K562 (cell line): ENCODE measurements at regions not wholly inside any gene's neighbourhood (a gene's known extent, or its start where the extent isn't known, plus 50 kb on each side); places are given as distances from the start of the nearest gene placed in this dataset.

ENCODE experiments used
- ATF2 ChIP-seq: sonication (generic); formaldehyde crosslinking; IDR thresholded peaks from 2 replicates; pipeline ENCODE4 v1.8.1; 2022; ENCODE audit warnings: missing genetic modification reagents
- FOXA3 ChIP-seq, 2 experiments: fragments of 450-650 bp in 1 of 2; sonication (generic) in 1 of 2; formaldehyde crosslinking; IDR thresholded peaks in 1 of 2; conservative IDR thresholded peaks in 1 of 2; 2 replicates each; pipeline versions ENCODE4 v1.4.0 to v1.8.0; 2020 to 2022; ENCODE audit warnings: mild to moderate bottlenecking in 2 of 2, missing genetic modification reagents in 1 of 2
- RERE ChIP-seq: sonication (generic); formaldehyde crosslinking; IDR thresholded peaks from 2 replicates; pipeline ENCODE4 v1.8.0; 2023; ENCODE audit warnings: missing genetic modification reagents, mild to moderate bottlenecking, borderline replicate concordance
- TF ChIP-seq, protein P1 (sequence below): fragments of 450-650 bp; formaldehyde crosslinking; IDR thresholded peaks from 2 replicates; pipeline ENCODE4 v1.4.0; 2020; ENCODE audit warnings: mild to moderate bottlenecking, moderate library complexity
- TF ChIP-seq, protein P2 (sequence below): fragments of 450-650 bp; IDR thresholded peaks from one replicate; pipeline ENCODE4 v1.6.1; 2018; ENCODE audit warnings: mild to moderate bottlenecking, moderate library complexity; ENCODE audit not compliant: partially characterized antibody

- TF ChIP-seq, protein P1, sequence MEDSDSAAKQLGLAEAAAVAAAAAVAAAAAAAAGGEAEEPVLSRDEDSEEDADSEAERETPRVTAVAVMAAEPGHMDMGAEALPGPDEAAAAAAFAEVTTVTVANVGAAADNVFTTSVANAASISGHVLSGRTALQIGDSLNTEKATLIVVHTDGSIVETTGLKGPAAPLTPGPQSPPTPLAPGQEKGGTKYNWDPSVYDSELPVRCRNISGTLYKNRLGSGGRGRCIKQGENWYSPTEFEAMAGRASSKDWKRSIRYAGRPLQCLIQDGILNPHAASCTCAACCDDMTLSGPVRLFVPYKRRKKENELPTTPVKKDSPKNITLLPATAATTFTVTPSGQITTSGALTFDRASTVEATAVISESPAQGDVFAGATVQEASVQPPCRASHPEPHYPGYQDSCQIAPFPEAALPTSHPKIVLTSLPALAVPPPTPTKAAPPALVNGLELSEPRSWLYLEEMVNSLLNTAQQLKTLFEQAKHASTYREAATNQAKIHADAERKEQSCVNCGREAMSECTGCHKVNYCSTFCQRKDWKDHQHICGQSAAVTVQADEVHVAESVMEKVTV (CRISPR knock-in tag) = no peak
- TF ChIP-seq FOXA3 (CRISPR knock-in tag; conservative IDR thresholded peaks at IDR 0.05 in 1 of 2, IDR thresholded peaks at IDR 0.05 in 1 of 2) (no peak), ATF2 (CRISPR knock-in tag) (no peak), RERE (no peak)
- TF ChIP-seq, protein P2, sequence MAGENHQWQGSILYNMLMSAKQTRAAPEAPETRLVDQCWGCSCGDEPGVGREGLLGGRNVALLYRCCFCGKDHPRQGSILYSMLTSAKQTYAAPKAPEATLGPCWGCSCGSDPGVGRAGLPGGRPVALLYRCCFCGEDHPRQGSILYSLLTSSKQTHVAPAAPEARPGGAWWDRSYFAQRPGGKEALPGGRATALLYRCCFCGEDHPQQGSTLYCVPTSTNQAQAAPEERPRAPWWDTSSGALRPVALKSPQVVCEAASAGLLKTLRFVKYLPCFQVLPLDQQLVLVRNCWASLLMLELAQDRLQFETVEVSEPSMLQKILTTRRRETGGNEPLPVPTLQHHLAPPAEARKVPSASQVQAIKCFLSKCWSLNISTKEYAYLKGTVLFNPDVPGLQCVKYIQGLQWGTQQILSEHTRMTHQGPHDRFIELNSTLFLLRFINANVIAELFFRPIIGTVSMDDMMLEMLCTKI = no peak
Observed at GRCh38 chr18:78742218-78742745, 237.3 kb upstream of the SALL3 start (continued).
